Stimulated activated CD8-positive, alpha-beta memory T cell treated with anti-CD3 and anti-CD28 coated beads, Interleukin-4, amount 100 ng/mL, for 24 hours (primary cell): ENCODE measurements at regions not wholly inside any gene's neighbourhood (a gene's known extent, or its start where the extent isn't known, plus 50 kb on each side); places are given as distances from the start of the nearest gene placed in this dataset.
"Not testable (repeated sequence)": the region's sequence is repeated elsewhere in the genome, so short reads cannot be mapped to it uniquely, and the experiment has no call there.

Experiments
- DNase-seq: peaks from one replicate; pipeline ENCODE4 v3.0.0-alpha.2; 2020; ENCODE audit warnings: low read depth

GRCh38 chr9:71273613-71274012, 152.2 kb upstream of the TRPM3 start:
- no peak for DNase-seq

- no peak for DNase-seq
Measured at GRCh38 chr9:71271602-71272001, 150.2 kb upstream of the TRPM3 start.

GRCh38 chr9:71270554-71270953, 149.1 kb upstream of the TRPM3 start:
- DNase-seq = no peak

GRCh38 chr9:71269859-71270258, 148.4 kb upstream of the TRPM3 start:
- DNase-seq = no peak

- DNase-seq = no peak
Measured at GRCh38 chr9:71268871-71269635, 147.6 kb upstream of the TRPM3 start.

GRCh38 chr9:71263451-71263850, 142.0 kb upstream of the TRPM3 start:
- DNase-seq = no peak

GRCh38 chr9:71260419-71260818, 139.0 kb upstream of the TRPM3 start:
- not testable (repeated sequence) for DNase-seq

- no peak for DNase-seq
Measured at GRCh38 chr9:71254592-71255277, 133.3 kb upstream of the TRPM3 start.

GRCh38 chr9:71253011-71253410, 131.6 kb upstream of the TRPM3 start:
- DNase-seq = no peak

- DNase-seq = no peak
Measured at GRCh38 chr9:71250581-71250980, 129.2 kb upstream of the TRPM3 start.

GRCh38 chr9:71249729-71250317, 128.4 kb upstream of the TRPM3 start:
- DNase-seq = no peak

- DNase-seq = no peak
Measured at GRCh38 chr9:71245651-71246050, 124.2 kb upstream of the TRPM3 start.

- DNase-seq = no peak
Measured at GRCh38 chr9:71243951-71244350, 122.5 kb upstream of the TRPM3 start.

GRCh38 chr9:71242081-71242480, 120.7 kb upstream of the TRPM3 start:
- DNase-seq = no peak

GRCh38 chr9:71237051-71237450, 115.6 kb upstream of the TRPM3 start:
- DNase-seq = no peak

- DNase-seq = no peak
Measured at GRCh38 chr9:71233646-71234045, 112.2 kb upstream of the TRPM3 start.

GRCh38 chr9:71223953-71224538, 102.6 kb upstream of the TRPM3 start:
- DNase-seq = no peak

- no peak for DNase-seq
Measured at GRCh38 chr9:71218774-71219173, 97.4 kb upstream of the TRPM3 start.

- no peak for DNase-seq
Measured at GRCh38 chr9:71213633-71214032, 92.2 kb upstream of the TRPM3 start.

GRCh38 chr9:71210326-71210725, 88.9 kb upstream of the TRPM3 start:
- no peak for DNase-seq

- no peak for DNase-seq
Measured at GRCh38 chr9:71209890-71210289, 88.5 kb upstream of the TRPM3 start.

GRCh38 chr9:71202931-71203330, 81.5 kb upstream of the TRPM3 start:
- DNase-seq = no peak

GRCh38 chr9:71191708-71192107, 70.3 kb upstream of the TRPM3 start:
- no peak for DNase-seq
